ENCODE measurements at regions not wholly inside any gene's neighbourhood (a gene's known extent, or its start where the extent isn't known, plus 50 kb on each side); places are given as distances from the start of the nearest gene placed in this dataset.

GRCh38 chr19:27657271-27658051, 1555.5 kb downstream of the UQCRFS1 start:
- Histone ChIP-seq H3K4me3 (no peak overlapping the region), H3K4me1 (no peaks in the 10 kb centered on the region), H3K27me3 (no peaks in the 10 kb centered on the region), H3K9me3 (peaks cover 0 to 16% (median 0%) of the 10 kb centered on the region in 3 donors), H3K36me3 (replicated peaks in 1 of 2; ENCODE audit: insufficient read depth in 1 of 2, low read depth in 2 of 2) (no peaks in the 10 kb centered on the region), H3K27ac (no peak overlapping the region)
- 61 to 63% methylated on average over 8 to 10 of the region's 10 CpGs for WGBS, 2 donors
- TF ChIP-seq POLR2A (IDR thresholded peaks at IDR 0.05) (no peak), CTCF (IDR thresholded peaks at IDR 0.05) (no peak)
- ATAC-seq, result no peak
- DNase-seq, result no peak
- intact Hi-C loops (cut with DNase I), result no loop called here

GRCh38 chr19:27654266-27654990, 1558.5 kb downstream of the UQCRFS1 start:
- WGBS, 2 donors, result 40 to 41% methylated on average over 8 of the region's 8 CpGs
- Histone ChIP-seq H3K27ac (no peak overlapping the region), H3K4me3 (no peak overlapping the region), H3K9me3 (peaks cover 0 to 26% (median 0%) of the 10 kb centered on the region in 3 donors), H3K27me3 (no peaks in the 10 kb centered on the region), H3K36me3 (replicated peaks in 1 of 2; ENCODE audit: insufficient read depth in 1 of 2, low read depth in 2 of 2) (no peaks in the 10 kb centered on the region), H3K4me1 (no peaks in the 10 kb centered on the region)
- TF ChIP-seq CTCF (IDR thresholded peaks at IDR 0.05) (no peak), POLR2A (IDR thresholded peaks at IDR 0.05) (no peak)
- DNase-seq (no peak), ATAC-seq (no peak)
- intact Hi-C loops (cut with DNase I), result no loop called here

- Histone ChIP-seq H3K4me3 (no peak overlapping the region), H3K4me1 (no peaks in the 10 kb centered on the region), H3K36me3 (replicated peaks in 1 of 2; ENCODE audit: insufficient read depth in 1 of 2, low read depth in 2 of 2) (no peaks in the 10 kb centered on the region), H3K27ac (no peak overlapping the region), H3K27me3 (no peaks in the 10 kb centered on the region), H3K9me3 (peaks cover 0 to 17% (median 0%) of the 10 kb centered on the region in 3 donors)
- TF ChIP-seq CTCF (IDR thresholded peaks at IDR 0.05), result no peak
- no peak for TF ChIP-seq POLR2A (IDR thresholded peaks at IDR 0.05)
- intact Hi-C loops (cut with DNase I), result no loop called here
- ATAC-seq, result no peak
- DNase-seq, result no peak
- WGBS, 2 donors, result 13 to 54% methylated on average over 3 of the region's 3 CpGs
Observed at GRCh38 chr19:27652796-27653195, 1560.2 kb downstream of the UQCRFS1 start.

- no peak for TF ChIP-seq CTCF (IDR thresholded peaks at IDR 0.05)
- no peak overlapping the region for H3K27ac ChIP-seq
- peaks cover 0 to 20% (median 0%) of the 10 kb centered on the region in 3 donors for H3K9me3 ChIP-seq
- no peaks in the 10 kb centered on the region for H3K36me3 ChIP-seq (replicated peaks in 1 of 2; ENCODE audit: insufficient read depth in 1 of 2, low read depth in 2 of 2)
- no peaks in the 10 kb centered on the region for H3K27me3 ChIP-seq
- intact Hi-C loops (cut with DNase I), result no loop called here
- WGBS, 2 donors, result 53 to 80% methylated on average over 1 to 8 of the region's 8 CpGs
- no peak overlapping the region for H3K4me3 ChIP-seq
- ATAC-seq (no peak), DNase-seq (no peak)
- no peaks in the 10 kb centered on the region for H3K4me1 ChIP-seq
Observed at GRCh38 chr19:27652281-27652680, 1560.7 kb downstream of the UQCRFS1 start.
